Dermis microvascular lymphatic vessel endothelial cell (primary cell): ENCODE measurements at regions not wholly inside any gene's neighbourhood (a gene's known extent, or its start where the extent isn't known, plus 50 kb on each side); places are given as distances from the start of the nearest gene placed in this dataset.
"Not testable (repeated sequence)": the region's sequence is repeated elsewhere in the genome, so short reads cannot be mapped to it uniquely, and the experiment has no call there.

Experiments
- DNase-seq, 2 donors: peaks; one replicate each; pipeline versions ENCODE4 v3.0.0 to v3.0.0-alpha.2; 2010; ENCODE audit warnings: low read depth in 2 of 2

DNA sequence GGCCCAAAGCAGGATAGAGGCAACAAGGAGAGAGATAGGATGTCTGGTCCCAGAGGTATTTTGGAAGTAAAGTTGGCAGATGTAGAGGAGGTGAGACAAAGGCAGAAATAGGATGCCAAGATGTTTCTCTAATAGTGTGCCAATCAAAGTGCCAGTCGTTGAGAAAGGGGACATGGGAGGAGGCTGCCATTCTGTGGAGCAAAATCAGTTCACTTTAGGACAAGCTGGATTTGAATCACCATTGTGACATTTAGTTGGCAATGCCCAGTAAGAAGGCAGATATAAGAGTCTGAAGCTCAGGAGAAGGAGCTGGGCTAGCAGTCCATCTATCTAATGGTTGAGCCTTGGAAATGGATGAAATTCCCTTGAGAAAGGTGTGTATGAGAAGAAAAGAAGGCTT, 53.8 kb downstream of the ADRB2 start:
- no peak for DNase-seq

DNA sequence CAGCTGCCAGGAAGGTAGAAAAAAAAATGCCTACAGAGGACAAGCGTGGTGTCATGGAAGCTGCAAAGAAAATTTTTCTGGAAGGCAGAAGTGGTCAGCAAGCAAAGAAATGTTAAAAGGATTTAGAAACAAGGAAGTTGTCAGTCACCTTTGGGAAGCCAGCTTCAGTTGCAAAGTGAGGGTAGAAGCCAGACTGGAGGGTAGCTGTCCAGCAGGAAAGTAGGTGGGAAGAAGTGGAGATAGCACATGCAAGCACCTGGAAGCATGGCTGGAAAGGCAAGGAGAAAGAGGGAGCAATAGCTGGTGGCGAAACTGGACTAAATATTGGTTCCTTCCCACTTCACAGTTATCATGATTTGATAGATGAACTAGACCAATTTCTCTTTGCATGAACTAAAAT, 54.3 kb downstream of the ADRB2 start:
- DNase-seq: no peak

DNA sequence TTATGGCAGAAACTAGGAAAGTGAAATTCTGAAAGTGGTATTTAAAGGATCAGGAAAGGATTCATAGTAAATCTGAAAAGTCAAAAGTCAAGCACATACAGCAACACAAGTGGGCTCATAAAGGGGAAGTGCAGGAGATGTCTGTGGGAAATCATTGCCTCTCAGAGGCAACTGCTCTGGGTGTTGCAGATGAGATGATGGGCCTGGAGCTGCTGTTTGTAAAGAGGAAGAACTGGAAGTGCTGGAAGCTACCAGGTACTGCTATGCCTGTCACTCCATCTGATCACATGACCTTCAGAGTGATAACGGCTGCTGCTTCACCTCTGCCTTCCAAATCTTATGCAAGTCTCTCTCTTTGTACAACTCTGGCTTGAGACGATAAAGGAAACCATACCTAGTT, 55.9 kb downstream of the ADRB2 start:
- no peak for DNase-seq

DNA sequence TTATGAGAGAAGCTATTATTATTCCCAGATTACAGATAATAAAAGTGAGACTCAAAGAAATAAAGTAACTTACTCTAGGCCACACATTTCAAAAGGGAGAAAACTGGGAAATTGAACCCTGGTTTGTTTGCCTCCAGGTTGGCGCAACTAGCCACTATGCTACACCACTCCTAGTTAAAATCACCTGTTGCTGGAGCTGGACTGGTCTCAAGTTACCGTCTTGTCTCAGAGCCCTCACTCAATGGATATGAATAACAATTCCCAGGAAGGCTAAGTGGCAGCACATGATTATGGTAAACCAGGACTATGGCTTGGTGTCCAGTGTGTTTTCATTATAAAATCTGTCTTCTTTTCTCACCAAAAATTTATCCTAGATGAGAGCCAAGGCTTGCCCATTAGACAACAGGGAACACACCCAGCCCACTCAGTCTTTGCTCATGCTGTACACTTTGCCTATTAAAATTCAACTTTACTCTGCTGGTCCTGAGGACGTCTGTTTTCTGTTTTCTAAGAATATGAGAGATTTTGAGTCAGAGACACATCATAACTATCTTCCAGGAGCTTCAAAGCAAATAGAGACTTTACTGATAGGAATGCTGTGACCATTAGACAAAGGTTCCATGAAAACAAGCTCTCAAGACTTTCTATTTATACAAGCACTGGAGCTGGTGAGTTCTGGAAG, 58.1 kb downstream of the ADRB2 start:
- DNase-seq: no peak

DNA sequence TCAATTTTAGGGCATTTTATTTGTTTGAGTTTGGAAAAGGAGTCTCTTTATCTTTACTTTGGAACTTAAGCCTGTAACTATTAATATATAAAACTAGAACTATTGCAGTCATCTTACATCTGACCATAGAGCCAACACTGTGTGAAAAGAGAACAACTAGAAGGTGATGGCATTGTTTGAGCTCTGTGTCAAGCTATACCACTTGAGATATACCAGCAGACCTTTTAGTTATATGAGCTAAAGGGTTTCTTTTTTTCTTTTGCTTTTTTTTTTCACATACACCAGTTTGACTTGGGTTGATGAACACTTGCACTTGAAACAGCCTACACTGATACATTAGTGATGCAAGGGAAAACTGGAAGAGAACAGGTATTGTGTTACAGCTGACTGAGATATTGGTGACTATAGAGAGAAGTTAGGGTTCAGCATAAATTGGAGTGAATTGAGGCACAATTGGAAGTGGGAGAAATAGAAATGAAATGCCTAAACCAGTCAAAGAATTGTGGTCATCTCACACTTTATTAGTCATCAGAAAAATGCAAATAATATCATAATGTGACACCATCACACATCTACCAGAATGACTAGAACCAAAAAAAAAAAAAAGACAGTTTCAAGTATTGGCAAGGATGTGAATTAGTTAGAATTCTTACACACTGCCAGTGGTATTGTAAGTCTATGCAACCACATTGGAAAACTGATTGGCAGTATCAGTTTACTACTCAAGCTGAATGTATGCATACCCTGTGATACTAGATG, 60.9 kb downstream of the ADRB2 start:
- DNase-seq: no peak

DNA sequence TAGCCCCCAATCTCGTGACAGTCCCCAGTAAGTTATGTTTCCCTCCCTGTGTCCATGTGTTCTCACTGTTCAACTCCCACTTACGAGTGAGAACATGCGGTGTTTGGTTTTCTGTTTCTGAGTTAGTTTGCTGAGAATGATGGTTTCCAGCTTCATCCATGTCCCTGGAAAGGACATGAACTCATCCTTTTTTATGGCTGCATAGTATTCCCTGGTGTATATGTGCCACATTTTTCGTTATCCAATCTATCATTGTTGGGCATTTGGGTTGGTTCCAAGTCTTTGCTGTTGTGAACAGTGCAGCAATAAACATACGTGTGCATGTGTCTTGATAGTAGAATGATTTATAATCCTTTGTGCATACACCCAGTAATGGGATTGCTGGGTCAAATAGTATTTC, 63.5 kb downstream of the ADRB2 start:
- DNase-seq: not testable (repeated sequence)

DNA sequence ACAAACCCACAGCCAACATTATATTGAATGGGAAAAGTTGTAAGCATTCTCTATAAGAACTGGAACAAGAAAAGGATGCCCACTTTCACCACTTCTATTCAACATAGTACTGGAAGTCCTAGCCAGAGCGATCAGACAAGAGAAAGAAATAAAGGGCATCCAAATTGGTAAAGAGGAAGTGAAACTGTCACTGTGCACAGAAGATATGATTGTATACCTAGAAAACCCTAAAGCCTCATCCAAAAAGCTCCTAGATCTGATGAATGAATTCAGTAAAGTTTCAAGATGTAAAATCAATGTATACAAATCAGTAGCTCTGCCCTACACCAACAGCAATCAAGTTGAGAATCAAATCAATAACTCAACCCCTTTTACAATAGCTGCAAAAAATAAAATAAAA, 69.0 kb downstream of the ADRB2 start:
- DNase-seq: not testable (repeated sequence)

DNA sequence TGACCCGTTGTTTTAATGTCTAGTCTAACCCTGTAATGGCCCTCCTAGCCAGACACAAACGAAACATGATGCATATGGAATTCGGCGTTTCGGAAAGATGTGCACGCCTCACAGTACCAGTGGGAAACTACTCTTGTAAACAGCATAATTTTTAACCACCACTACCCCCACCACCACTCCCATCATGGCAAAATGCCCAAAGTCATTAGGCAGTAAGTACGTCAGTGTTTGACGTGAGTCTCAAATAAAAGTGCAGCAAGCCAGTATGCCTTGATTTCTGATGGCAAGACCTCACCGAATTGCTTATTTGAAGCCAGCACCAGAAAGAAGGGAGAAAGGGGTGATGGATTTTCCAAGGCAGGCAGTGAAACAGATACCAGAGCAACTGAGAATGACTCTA, 71.4 kb downstream of the ADRB2 start:
- DNase-seq: no peak

DNA sequence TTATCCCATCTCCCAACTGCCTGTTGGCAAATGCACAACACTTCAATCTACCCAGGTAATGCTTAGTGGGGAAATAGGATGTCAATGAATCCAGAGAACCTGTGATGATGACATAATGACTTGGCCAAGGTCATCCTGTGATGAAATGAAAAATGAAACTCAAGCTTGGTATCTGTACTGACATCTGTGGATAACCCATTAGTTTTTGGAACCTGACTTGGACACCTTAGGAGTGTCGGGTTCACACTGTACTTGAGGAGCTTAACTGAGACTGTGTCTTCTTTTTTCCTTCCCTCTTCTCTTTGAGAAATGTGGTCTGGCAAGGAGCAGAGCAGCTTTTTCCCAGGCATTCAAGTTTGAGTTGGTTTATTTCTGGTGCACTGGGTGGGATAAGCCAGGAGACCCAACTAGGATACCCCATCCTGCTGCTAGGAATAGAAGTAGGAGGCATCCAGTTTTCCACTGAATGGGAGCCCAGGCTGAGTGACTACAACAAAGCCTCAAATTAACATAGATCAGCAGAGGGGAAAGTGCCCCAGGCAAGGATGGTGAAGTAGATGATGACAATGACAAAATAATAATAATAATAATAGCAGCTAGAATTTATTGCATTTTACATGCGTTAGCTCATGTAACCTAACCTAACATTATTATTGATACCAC, 72.1 kb downstream of the ADRB2 start:
- no peak for DNase-seq

DNA sequence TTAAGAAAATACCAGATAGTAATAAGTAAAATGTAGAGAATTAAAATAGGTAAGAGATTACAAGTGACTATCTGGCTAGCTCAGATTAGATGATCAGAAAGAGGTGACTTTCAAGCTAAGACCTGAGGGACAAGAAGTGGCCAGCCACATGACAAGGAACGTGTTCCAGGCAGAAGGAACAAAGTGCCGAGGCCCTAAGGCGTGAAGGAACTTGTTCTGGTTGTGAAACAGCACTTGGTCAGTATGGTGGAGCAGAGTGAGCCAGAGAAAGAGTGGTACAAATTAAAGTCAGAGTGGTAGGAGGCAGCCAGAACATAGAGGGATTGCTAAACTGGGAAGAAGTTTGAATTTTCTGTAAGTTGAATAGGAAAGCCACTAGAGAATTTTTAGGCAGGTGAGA, 73.6 kb downstream of the ADRB2 start:
- DNase-seq: no peak

DNA sequence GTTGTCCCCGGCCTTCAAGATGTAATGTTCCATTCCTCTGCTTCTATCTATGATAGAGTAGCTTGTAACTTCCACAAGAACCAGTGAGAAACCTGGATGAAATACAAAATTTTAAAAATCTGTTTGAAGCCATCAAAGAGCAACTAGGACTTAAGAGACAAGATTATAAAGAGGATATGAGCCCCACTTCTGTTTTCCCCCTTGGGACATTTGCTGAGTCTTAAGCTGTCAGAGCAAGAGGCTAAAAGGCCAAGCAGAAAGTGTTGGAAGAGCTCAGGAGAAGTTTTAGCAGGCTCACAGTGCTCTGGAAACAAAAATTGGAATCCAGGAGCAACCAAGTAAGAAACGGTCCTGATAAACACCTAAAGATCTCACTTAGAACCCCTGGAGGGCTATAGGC, 76.1 kb downstream of the ADRB2 start:
- DNase-seq: no peak

DNA sequence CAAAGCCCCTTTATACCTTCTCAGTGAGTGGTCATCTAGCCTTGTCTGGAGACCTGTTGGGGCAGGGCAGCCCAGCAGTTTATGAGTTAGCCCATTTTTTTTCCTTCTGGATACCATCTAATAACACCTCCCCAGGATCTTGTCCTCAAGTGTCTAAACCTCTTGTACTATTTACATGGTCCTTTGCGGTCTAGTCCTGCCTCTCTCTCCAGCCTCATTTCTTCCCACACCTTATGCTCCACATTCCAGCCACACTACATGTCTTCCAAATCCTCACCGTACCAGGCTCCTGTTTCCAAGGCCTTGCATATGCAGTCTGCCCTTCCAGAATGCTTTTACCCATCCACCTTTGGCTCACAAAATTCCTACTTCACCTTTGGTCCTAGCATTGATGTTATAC, 77.2 kb downstream of the ADRB2 start:
- DNase-seq: no peak

DNA sequence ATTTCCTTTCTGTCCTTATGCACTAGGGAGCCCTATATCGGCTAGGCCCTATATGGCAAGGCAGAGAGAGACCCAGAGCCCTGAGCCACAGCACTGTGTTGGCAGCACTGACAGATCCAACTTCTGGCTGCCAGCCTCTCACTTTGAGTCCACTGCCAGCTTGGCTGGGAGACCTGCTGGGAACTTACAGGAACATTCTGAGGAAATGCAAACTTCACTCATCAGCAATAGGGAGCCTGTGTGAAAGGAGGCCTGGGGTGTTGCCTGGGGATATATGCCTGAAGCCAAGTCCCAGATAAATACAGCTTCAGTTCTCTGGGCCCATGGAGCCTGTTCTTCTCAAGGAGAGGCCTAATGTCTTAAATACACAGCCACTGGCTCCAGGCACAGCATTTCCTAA, 78.0 kb downstream of the ADRB2 start:
- DNase-seq: no peak

DNA sequence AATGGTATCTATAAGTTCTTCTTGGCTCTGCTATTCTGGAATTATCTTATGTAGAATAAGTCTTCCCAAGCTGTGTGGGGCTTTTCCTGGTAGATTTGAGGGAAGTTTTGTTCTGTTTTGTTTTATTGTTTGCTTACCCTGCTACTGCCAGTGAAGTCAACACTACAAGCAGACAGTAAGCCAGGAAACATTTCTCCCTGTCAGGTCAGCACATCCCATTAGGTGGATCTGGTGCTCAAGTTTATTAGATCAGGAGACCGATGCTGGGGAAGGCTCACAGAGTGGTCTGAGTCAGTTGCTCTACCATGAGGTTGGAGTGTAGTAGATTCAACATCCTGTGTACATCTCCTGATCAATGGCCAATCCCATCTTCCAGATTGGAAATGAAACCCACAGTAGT, 79.1 kb downstream of the ADRB2 start:
- no peak for DNase-seq

DNA sequence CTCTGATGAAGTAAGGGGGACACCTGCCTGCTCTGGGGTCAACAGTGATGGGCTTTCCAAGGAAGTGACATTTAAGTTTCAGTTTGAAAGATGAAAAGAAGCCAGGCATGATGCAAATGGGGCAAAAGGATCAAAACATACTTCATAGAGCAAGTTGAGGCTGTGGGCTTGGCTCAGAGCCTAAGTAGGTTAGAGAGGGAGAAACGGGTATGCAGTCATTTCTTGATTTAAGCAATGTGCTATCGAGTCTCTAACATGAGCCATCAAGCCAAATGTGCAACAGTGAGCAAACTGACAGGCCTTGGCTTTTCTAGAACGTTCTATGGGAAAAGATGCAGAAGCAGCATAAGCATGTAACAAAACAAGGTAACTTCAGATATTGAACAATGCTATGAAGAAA, 80.6 kb downstream of the ADRB2 start:
- DNase-seq: no peak

DNA sequence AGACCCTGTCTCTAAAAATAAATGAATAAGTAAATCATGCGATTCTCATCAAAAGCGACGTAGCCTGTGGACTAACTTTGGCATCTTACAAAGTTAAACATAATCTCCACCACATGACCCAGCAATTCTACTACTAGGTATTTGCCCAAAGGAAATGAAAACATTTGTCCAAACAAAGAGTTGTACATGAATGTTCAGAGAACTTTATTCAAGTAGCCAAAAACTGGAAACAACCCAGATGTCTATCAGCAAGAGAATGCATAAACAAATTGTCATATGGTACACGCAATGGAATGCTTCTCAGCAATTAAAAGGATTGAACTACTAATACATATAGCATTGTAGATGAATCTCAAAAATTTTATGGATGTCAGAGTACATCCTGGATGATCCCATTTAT, 82.6 kb downstream of the ADRB2 start:
- DNase-seq: peak; percentile 96

DNA sequence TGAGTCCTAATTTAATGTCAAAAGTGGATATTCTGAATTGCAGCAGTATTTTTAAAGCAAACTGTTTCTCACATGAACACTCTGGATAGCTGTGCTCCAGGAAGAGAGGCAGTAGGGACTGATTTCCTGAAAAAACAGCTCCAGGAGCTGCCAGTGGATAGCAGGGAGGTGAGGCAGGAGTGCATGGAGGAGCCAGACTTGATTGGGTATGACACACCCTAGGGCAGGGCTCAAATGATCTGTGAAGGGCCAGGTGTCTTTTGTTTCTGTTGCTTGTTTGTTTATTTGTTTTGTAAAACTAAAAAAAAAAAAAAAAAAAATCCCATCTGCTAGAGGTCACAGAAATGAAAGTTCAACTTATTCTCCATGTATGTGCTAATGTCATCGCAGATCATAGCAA, 83.4 kb downstream of the ADRB2 start:
- peak in 1 of 2 donors; percentile 80 for DNase-seq

DNA sequence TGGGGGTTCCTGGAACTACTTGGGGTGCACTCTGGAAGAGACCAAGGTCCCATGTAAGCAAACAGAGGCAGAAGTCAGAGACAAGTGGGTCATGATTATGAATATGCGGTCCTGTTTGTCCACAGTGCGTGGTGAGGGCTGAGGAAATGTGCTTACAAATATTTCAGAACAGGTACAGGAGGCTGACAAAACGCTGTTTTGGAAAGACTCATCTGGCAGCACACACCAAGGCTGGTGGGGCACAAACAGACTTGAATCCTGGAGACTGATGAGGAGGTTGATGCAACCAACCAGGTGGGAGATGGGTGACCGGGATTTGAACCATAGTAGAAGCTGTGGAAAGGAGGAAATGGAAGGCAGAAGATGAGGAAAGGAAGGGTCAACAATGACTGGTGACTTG, 83.8 kb downstream of the ADRB2 start:
- peak in 1 of 2 donors; percentile 44 for DNase-seq

DNA sequence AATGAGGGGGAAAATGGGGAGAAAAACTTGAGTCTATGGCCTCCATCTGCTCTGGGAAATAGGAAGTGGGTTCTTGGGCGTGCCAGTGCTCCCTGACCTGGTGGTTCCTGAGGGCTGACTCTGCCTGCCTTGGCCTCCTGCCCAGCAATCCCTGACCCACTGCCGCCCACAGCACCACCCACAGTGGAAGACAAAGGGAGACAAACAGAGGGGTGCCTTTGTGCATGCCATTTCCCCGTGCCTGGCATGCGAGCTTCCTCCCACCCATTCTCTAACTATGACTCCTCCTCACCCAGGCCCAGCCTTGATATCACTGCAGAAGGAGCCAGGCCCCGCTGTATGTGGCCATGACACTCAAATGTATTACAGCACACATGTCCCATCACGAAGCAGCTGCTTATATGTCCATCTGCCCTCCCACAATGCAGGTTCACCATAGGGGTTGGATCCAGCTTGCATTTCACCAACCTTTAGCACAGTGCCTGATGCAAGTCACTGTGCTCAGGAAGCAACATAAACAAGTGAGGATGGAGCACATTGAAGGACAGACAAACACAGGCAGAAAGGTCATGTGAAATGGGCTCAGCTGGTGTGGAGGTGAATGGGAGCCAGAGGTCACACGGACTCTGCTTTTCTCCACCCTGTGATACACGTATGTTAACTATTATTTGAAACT, 84.4 kb downstream of the ADRB2 start:
- DNase-seq: peak; percentile 83 to 92

DNA sequence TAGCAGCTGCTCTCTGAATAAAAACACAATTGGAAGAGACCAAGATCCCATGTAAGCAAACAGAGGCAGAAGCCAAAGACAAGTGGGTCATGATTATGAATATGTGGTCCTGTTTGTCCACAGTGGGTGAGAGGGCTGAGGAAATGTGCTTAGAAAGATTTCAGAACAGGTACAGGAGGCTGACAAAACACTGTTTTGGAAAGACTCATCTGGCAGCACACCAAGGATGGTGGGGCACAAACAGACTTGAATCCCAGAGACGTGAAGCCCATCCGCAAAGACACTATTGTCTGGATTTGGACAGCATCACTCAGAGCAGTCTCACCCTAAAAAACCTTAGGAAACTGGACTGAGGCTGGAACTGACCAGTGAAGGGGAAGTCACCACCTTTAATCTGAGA, 85.0 kb downstream of the ADRB2 start:
- DNase-seq: peak in 1 of 2 donors; percentile 59

DNA sequence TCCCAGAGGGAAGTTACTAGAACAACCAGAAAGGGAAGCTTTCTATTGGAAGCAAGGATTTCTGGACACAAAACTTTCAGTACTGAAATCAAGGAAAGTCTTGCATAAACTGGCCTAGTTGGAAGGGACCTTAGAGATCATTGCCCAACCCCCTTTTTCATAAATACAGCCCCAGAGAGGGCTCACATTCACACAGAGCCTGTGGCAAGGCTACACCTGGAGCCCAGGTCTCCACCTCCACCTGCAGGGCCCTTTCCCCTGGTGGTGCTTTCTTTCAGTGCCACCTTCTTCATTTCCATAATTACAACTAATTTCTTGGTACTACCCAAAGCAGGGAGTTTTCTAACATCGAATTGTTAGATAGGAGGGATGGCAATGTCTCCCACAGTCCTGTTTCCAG, 85.7 kb downstream of the ADRB2 start:
- DNase-seq: no peak

DNA sequence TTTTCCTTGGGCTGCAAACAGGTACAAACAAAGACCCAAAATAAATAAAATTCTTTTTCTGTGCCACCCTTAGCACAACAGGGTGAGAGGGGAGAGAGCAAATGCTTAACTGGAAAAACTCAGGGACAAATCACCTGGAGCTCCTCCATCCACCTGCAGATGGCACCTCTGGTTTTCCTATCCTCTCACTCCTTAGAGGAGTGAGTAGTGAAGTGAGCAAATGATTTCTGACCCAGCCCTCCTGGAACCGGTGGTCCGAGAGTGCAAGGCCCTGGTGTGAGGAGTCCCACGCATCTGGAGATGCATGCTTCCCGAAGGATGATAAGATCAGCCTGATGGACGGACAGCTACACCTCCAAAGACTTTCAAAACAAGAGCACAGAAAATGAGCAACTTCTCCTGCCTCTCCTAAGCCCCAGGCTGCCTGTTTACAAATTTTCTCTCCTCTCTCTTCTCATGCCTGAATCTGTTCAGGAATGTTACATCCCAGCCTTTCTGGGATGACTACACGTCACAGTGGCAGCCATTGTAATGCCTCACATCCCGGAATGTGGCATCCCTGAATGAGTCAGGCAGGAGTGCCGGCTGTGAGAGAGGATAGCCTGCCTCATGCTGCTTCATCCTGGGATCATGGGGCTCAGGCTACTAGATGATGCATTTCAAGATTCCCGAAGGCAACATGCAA, 86.4 kb downstream of the ADRB2 start:
- peak; percentile 69 to 91 for DNase-seq
